Activated CD4-positive, alpha-beta T cell treated with anti-CD3 and anti-CD28 coated beads for 36 hours (primary cell): ENCODE measurements at regions not wholly inside any gene's neighbourhood (a gene's known extent, or its start where the extent isn't known, plus 50 kb on each side); places are given as distances from the start of the nearest gene placed in this dataset.
"Not testable (repeated sequence)": the region's sequence is repeated elsewhere in the genome, so short reads cannot be mapped to it uniquely, and the experiment has no call there.

ENCODE experiments used
- ATAC-seq: fragments of 200-7000 bp; cut with Tn5 transposase; one replicate; pipeline ENCODE4 v1.10.0; 2021; ENCODE audit warnings: mild to moderate bottlenecking, moderate library complexity
- CTCF ChIA-PET: fragments of 350-600 bp; sonication (Branson Sonifier 250); formaldehyde crosslinking; loops from one replicate; lab custom pipeline; 2021; ENCODE audit warnings: antibody characterized with exemption; lab: Charles Lee
- POLR2A ChIA-PET: fragments of 350-600 bp; sonication (Branson Sonifier 250); formaldehyde crosslinking; loops from one replicate; lab custom pipeline; 2021; ENCODE audit warnings: antibody characterized with exemption, inconsistent platforms; lab: Charles Lee
- DNase-seq: peaks from one replicate; pipeline ENCODE4 v3.0.0-alpha.2; 2020
- H3K27ac Mint-ChIP-seq: one replicate; pipeline ENCODE4 v1.8.0; 2021; ENCODE audit warnings: mixed read lengths
- H3K27me3 Mint-ChIP-seq: one replicate; pipeline ENCODE4 v1.8.0; 2021; ENCODE audit warnings: mixed read lengths
- H3K36me3 Mint-ChIP-seq: one replicate; pipeline ENCODE4 v1.8.0; 2021; ENCODE audit warnings: low read depth, mixed read lengths
- H3K4me1 Mint-ChIP-seq: one replicate; pipeline ENCODE4 v1.8.0; 2021; ENCODE audit warnings: mixed read lengths
- H3K4me3 Mint-ChIP-seq: one replicate; pipeline ENCODE4 v1.8.0; 2021; ENCODE audit warnings: mild to moderate bottlenecking, moderate library complexity, mixed read lengths
- H3K9me3 Mint-ChIP-seq: one replicate; pipeline ENCODE4 v1.8.0; 2021; ENCODE audit warnings: low read depth, mixed read lengths
- intact Hi-C, 2 experiments: fragments of 100-400 bp; cut with DNase I in 1 of 2; cut with micrococcal nuclease in 1 of 2; formaldehyde crosslinking; loops; one replicate each; pipeline versions ENCODE4 v1.14.2 to v1.15.1; 2022 to 2024; cut with DNase I, micrococcal nuclease

GRCh38 chr2:97431169-97431725 is 158.4 kb downstream of the ANKRD36B start:
- POLR2A ChIA-PET, H3K27me3 Mint-ChIP-seq, H3K4me1 Mint-ChIP-seq, CTCF ChIA-PET, H3K36me3 Mint-ChIP-seq, DNase-seq, intact Hi-C loops, H3K4me3 Mint-ChIP-seq, H3K9me3 Mint-ChIP-seq, H3K27ac Mint-ChIP-seq: not testable (repeated sequence)
- ATAC-seq = peak; percentile 35

- H3K9me3 Mint-ChIP-seq, DNase-seq, CTCF ChIA-PET, H3K27me3 Mint-ChIP-seq, H3K27ac Mint-ChIP-seq, intact Hi-C loops, H3K4me3 Mint-ChIP-seq, H3K36me3 Mint-ChIP-seq, ATAC-seq, H3K4me1 Mint-ChIP-seq, POLR2A ChIA-PET: not testable (repeated sequence)
These were observed 167.3 kb downstream of the ANKRD36B start for GRCh38 chr2:97422376-97422775.

- intact Hi-C loops, CTCF ChIA-PET, H3K27me3 Mint-ChIP-seq, ATAC-seq, H3K36me3 Mint-ChIP-seq, H3K27ac Mint-ChIP-seq, H3K4me1 Mint-ChIP-seq, H3K9me3 Mint-ChIP-seq, H3K4me3 Mint-ChIP-seq, POLR2A ChIA-PET, DNase-seq: not testable (repeated sequence)
These were observed 183.3 kb downstream of the ANKRD36B start for GRCh38 chr2:97406340-97406739.

GRCh38 chr2:97405172-97405737 is 184.4 kb downstream of the ANKRD36B start:
- POLR2A ChIA-PET = not testable (repeated sequence)

GRCh38 chr2:97402678-97403077 is 187.0 kb downstream of the ANKRD36B start:
- H3K36me3 Mint-ChIP-seq, intact Hi-C loops, H3K4me3 Mint-ChIP-seq, H3K27me3 Mint-ChIP-seq, H3K27ac Mint-ChIP-seq, POLR2A ChIA-PET, H3K4me1 Mint-ChIP-seq, CTCF ChIA-PET, ATAC-seq, DNase-seq, H3K9me3 Mint-ChIP-seq: not testable (repeated sequence)

More at GRCh38 chr2:97405172-97405737, 184.4 kb downstream of the ANKRD36B start:
- intact Hi-C loops, H3K4me1 Mint-ChIP-seq, H3K27me3 Mint-ChIP-seq, ATAC-seq, H3K9me3 Mint-ChIP-seq, CTCF ChIA-PET, H3K36me3 Mint-ChIP-seq, H3K4me3 Mint-ChIP-seq, DNase-seq, H3K27ac Mint-ChIP-seq: not testable (repeated sequence)

- H3K27ac Mint-ChIP-seq, H3K36me3 Mint-ChIP-seq, H3K4me1 Mint-ChIP-seq, POLR2A ChIA-PET, H3K27me3 Mint-ChIP-seq, CTCF ChIA-PET, H3K9me3 Mint-ChIP-seq, DNase-seq, H3K4me3 Mint-ChIP-seq, ATAC-seq, intact Hi-C loops: not testable (repeated sequence)
These were observed 194.0 kb downstream of the ANKRD36B start for GRCh38 chr2:97395691-97396090.

GRCh38 chr2:97385803-97386202 is 203.9 kb downstream of the ANKRD36B start:
- H3K27ac Mint-ChIP-seq, H3K36me3 Mint-ChIP-seq, H3K4me1 Mint-ChIP-seq, H3K9me3 Mint-ChIP-seq, H3K27me3 Mint-ChIP-seq, ATAC-seq, POLR2A ChIA-PET, CTCF ChIA-PET, H3K4me3 Mint-ChIP-seq, intact Hi-C loops, DNase-seq: not testable (repeated sequence)

GRCh38 chr2:97375913-97376312 is 213.8 kb downstream of the ANKRD36B start:
- DNase-seq, CTCF ChIA-PET: not testable (repeated sequence)

GRCh38 chr2:97374426-97374825 is 215.3 kb downstream of the ANKRD36B start:
- CTCF ChIA-PET, H3K36me3 Mint-ChIP-seq, POLR2A ChIA-PET, DNase-seq, H3K4me3 Mint-ChIP-seq, ATAC-seq, intact Hi-C loops, H3K27ac Mint-ChIP-seq, H3K27me3 Mint-ChIP-seq, H3K9me3 Mint-ChIP-seq, H3K4me1 Mint-ChIP-seq: not testable (repeated sequence)

More at GRCh38 chr2:97375913-97376312, 213.8 kb downstream of the ANKRD36B start:
- H3K4me3 Mint-ChIP-seq, ATAC-seq, POLR2A ChIA-PET, H3K4me1 Mint-ChIP-seq, H3K27ac Mint-ChIP-seq, H3K27me3 Mint-ChIP-seq, H3K9me3 Mint-ChIP-seq, H3K36me3 Mint-ChIP-seq, intact Hi-C loops: not testable (repeated sequence)

GRCh38 chr2:97363159-97363558 is 226.5 kb downstream of the ANKRD36B start:
- POLR2A ChIA-PET, H3K27ac Mint-ChIP-seq, intact Hi-C loops, H3K4me1 Mint-ChIP-seq, H3K27me3 Mint-ChIP-seq, CTCF ChIA-PET, ATAC-seq, H3K4me3 Mint-ChIP-seq, H3K9me3 Mint-ChIP-seq, H3K36me3 Mint-ChIP-seq, DNase-seq: not testable (repeated sequence)

- CTCF ChIA-PET = interaction anchor here (0.7 kb wide), 1 partner anchor 382 kb away, joined by 5 read pairs; no protein-coding TSS in a partner anchor
These were observed 229.7 kb downstream of the ANKRD36B start for GRCh38 chr2:97359861-97360584.

GRCh38 chr2:97355887-97356286 is 233.8 kb downstream of the ANKRD36B start:
- Mint-ChIP-seq H3K36me3 (no peaks in the 10 kb centered on the region), H3K4me3 (no peak overlapping the region), H3K4me1 (no peaks in the 10 kb centered on the region), H3K27ac (no peak overlapping the region), H3K27me3 (peaks cover 7% of the 10 kb centered on the region), H3K9me3 (no peaks in the 10 kb centered on the region)
- intact Hi-C loops = no loop called here
- ChIA-PET POLR2A (no interaction called here), CTCF (interaction anchor here (0.6 kb wide), 1 partner anchor 1091 kb away, joined by 3 read pairs; no protein-coding TSS in a partner anchor)
- no peak for DNase-seq
- ATAC-seq = no peak

More at GRCh38 chr2:97359861-97360584, 229.7 kb downstream of the ANKRD36B start:
- POLR2A ChIA-PET = no interaction called here
- no peak overlapping the region for H3K4me3 Mint-ChIP-seq
- H3K27ac Mint-ChIP-seq = no peak overlapping the region
- peaks cover 6% of the 10 kb centered on the region for H3K27me3 Mint-ChIP-seq
- no peak for DNase-seq
- ATAC-seq = no peak
- no peaks in the 10 kb centered on the region for H3K4me1 Mint-ChIP-seq
- intact Hi-C loops = no loop called here
- H3K9me3 Mint-ChIP-seq = no peaks in the 10 kb centered on the region
- H3K36me3 Mint-ChIP-seq = no peaks in the 10 kb centered on the region
